ENCODE measurements at regions not wholly inside any gene's neighbourhood (a gene's known extent, or its start where the extent isn't known, plus 50 kb on each side); places are given as distances from the start of the nearest gene placed in this dataset.

- TF ChIP-seq EZH2 (IDR thresholded peaks at IDR 0.05; ENCODE audit: low read length), result no peak
- TF ChIP-seq, protein P1, sequence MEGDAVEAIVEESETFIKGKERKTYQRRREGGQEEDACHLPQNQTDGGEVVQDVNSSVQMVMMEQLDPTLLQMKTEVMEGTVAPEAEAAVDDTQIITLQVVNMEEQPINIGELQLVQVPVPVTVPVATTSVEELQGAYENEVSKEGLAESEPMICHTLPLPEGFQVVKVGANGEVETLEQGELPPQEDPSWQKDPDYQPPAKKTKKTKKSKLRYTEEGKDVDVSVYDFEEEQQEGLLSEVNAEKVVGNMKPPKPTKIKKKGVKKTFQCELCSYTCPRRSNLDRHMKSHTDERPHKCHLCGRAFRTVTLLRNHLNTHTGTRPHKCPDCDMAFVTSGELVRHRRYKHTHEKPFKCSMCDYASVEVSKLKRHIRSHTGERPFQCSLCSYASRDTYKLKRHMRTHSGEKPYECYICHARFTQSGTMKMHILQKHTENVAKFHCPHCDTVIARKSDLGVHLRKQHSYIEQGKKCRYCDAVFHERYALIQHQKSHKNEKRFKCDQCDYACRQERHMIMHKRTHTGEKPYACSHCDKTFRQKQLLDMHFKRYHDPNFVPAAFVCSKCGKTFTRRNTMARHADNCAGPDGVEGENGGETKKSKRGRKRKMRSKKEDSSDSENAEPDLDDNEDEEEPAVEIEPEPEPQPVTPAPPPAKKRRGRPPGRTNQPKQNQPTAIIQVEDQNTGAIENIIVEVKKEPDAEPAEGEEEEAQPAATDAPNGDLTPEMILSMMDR (optimal IDR thresholded peaks at IDR 0.05 in 1 of 3, IDR thresholded peaks at IDR 0.05 in 1 of 3, conservative IDR thresholded peaks at IDR 0.05 in 1 of 3; ENCODE audit: extremely low read depth in 1 of 3, insufficient read depth in 2 of 3, low read length in 3 of 3), result no peak
- no peaks in the 10 kb centered on the region for H3K9me1 ChIP-seq (ENCODE audit: control insufficient read depth, extremely low read depth, insufficient read depth, low read length)
- no peaks in the 10 kb centered on the region for H3K4me1 ChIP-seq (ENCODE audit: control insufficient read depth, extremely low read depth, insufficient read depth, low read length)
- no peak for FAIRE-seq
- no peak overlapping the region for H3K27ac ChIP-seq (ENCODE audit: control insufficient read depth, insufficient read depth, low read length)
- no peak overlapping the region for H3K4me3 ChIP-seq (ENCODE audit: control insufficient read depth in 2 of 3, extremely low read depth in 1 of 3, insufficient read depth in 2 of 3, low read depth in 1 of 3, low read length in 3 of 3)
- no peaks in the 10 kb centered on the region for H3K36me3 ChIP-seq (ENCODE audit: control insufficient read depth in 2 of 2, extremely low read depth in 1 of 2, insufficient read depth in 2 of 2, low read length in 2 of 2)
- H3K79me2 ChIP-seq (ENCODE audit: control insufficient read depth, insufficient read depth, low read length), result no peaks in the 10 kb centered on the region
- dilution Hi-C loops (cut with MboI; ENCODE audit: extremely low pct_ligation_motif_present, low sequenced_read_pairs), result no loop called here
- no peak overlapping the region for H3K9ac ChIP-seq (ENCODE audit: control insufficient read depth, extremely low read depth, insufficient read depth, low read length)
- H3K4me2 ChIP-seq (ENCODE audit: control insufficient read depth, extremely low read depth, insufficient read depth, low read depth, low read length), result no peak overlapping the region
- no peaks in the 10 kb centered on the region for H3K9me3 ChIP-seq (ENCODE audit: control insufficient read depth, low read depth, low read length)
- no peaks in the 10 kb centered on the region for H4K20me1 ChIP-seq (ENCODE audit: control insufficient read depth, extremely low read depth, insufficient read depth, low read length)
- H2AFZ ChIP-seq (ENCODE audit: control insufficient read depth, low read length), result no peak overlapping the region
- peaks cover 28% of the 10 kb centered on the region for H3K27me3 ChIP-seq (ENCODE audit: control insufficient read depth, extremely low read depth, insufficient read depth, low read length)
- DNase-seq (ENCODE audit: low read depth, low spot score), result no peak
Measured at GRCh38 chr11:44472916-44473315, 92.5 kb upstream of the CD82 start.

GRCh38 chr11:44474702-44475101, 90.8 kb upstream of the CD82 start:
- H2AFZ ChIP-seq (ENCODE audit: control insufficient read depth, low read length), result no peak overlapping the region
- H3K27me3 ChIP-seq (ENCODE audit: control insufficient read depth, extremely low read depth, insufficient read depth, low read length), result peaks cover 18% of the 10 kb centered on the region
- H3K9me3 ChIP-seq (ENCODE audit: control insufficient read depth, low read depth, low read length), result no peaks in the 10 kb centered on the region
- TF ChIP-seq, protein P1 (optimal IDR thresholded peaks at IDR 0.05 in 1 of 3, IDR thresholded peaks at IDR 0.05 in 1 of 3, conservative IDR thresholded peaks at IDR 0.05 in 1 of 3; ENCODE audit: extremely low read depth in 1 of 3, insufficient read depth in 2 of 3, low read length in 3 of 3), result no peak
- TF ChIP-seq EZH2 (IDR thresholded peaks at IDR 0.05; ENCODE audit: low read length), result no peak
- no peaks in the 10 kb centered on the region for H3K9me1 ChIP-seq (ENCODE audit: control insufficient read depth, extremely low read depth, insufficient read depth, low read length)
- H3K79me2 ChIP-seq (ENCODE audit: control insufficient read depth, insufficient read depth, low read length), result no peaks in the 10 kb centered on the region
- FAIRE-seq (no peak), DNase-seq (ENCODE audit: low read depth, low spot score) (no peak)
- dilution Hi-C loops (cut with MboI; ENCODE audit: extremely low pct_ligation_motif_present, low sequenced_read_pairs), result no loop called here
- H3K4me2 ChIP-seq (ENCODE audit: control insufficient read depth, extremely low read depth, insufficient read depth, low read depth, low read length), result no peak overlapping the region
- no peak overlapping the region for H3K27ac ChIP-seq (ENCODE audit: control insufficient read depth, insufficient read depth, low read length)
- no peaks in the 10 kb centered on the region for H3K4me1 ChIP-seq (ENCODE audit: control insufficient read depth, extremely low read depth, insufficient read depth, low read length)
- no peak overlapping the region for H3K9ac ChIP-seq (ENCODE audit: control insufficient read depth, extremely low read depth, insufficient read depth, low read length)
- H3K36me3 ChIP-seq (ENCODE audit: control insufficient read depth in 2 of 2, extremely low read depth in 1 of 2, insufficient read depth in 2 of 2, low read length in 2 of 2), result no peaks in the 10 kb centered on the region
- H3K4me3 ChIP-seq (ENCODE audit: control insufficient read depth in 2 of 3, extremely low read depth in 1 of 3, insufficient read depth in 2 of 3, low read depth in 1 of 3, low read length in 3 of 3), result no peak overlapping the region
- no peaks in the 10 kb centered on the region for H4K20me1 ChIP-seq (ENCODE audit: control insufficient read depth, extremely low read depth, insufficient read depth, low read length)
